ENCODE measurements at regions not wholly inside any gene's neighbourhood (a gene's known extent, or its start where the extent isn't known, plus 50 kb on each side); places are given as distances from the start of the nearest gene placed in this dataset.

DNA sequence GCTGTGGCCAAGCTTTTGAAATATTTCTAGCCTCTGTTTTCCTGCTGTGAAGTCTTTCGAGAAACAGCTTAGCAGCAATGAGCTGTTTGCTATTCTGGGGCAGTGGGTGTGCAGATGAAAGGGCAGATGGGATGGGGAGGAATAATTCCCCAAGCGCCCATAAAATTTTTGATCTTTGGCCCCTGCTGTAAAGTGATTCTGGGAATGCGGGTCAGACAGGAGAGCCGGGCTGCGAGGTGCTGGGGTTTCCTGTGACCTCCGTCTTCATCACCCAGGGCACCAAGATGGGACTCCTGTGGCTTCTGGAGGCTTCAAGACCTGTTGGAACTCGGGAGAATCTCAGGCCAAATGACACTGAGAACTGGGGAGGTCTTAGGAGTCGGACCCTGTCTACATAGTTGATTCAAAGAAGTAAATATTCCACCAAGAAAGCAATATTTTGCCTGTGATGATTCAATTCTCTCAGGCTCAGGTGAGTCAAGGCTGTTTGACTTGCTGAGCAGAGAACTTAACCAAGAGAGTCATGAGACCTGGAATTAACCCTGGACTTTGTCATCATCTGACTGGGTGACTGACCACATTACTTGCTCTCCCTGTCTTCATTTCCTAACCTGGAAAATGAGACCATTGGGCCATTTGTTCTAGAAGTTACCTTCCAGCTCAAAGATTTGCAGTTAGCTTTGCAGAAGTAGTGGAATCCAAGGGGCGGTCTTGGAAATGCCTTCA is 86.4 kb downstream of the POLR2M start:
- TF ChIP-seq, protein P1, sequence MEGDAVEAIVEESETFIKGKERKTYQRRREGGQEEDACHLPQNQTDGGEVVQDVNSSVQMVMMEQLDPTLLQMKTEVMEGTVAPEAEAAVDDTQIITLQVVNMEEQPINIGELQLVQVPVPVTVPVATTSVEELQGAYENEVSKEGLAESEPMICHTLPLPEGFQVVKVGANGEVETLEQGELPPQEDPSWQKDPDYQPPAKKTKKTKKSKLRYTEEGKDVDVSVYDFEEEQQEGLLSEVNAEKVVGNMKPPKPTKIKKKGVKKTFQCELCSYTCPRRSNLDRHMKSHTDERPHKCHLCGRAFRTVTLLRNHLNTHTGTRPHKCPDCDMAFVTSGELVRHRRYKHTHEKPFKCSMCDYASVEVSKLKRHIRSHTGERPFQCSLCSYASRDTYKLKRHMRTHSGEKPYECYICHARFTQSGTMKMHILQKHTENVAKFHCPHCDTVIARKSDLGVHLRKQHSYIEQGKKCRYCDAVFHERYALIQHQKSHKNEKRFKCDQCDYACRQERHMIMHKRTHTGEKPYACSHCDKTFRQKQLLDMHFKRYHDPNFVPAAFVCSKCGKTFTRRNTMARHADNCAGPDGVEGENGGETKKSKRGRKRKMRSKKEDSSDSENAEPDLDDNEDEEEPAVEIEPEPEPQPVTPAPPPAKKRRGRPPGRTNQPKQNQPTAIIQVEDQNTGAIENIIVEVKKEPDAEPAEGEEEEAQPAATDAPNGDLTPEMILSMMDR (IDR thresholded peaks at IDR 0.05): no peak
- no peak for TF ChIP-seq POLR2A (IDR thresholded peaks at IDR 0.05)
